ACC112 (cell line): ENCODE measurements at regions not wholly inside any gene's neighbourhood (a gene's known extent, or its start where the extent isn't known, plus 50 kb on each side); places are given as distances from the start of the nearest gene placed in this dataset.

ENCODE experiments used
- H2AFZ ChIP-seq: fragments of 200-600 bp; sonication (generic); one replicate; pipeline ENCODE4 v1.6.0; 2017; ENCODE audit warnings: antibody characterized with exemption, low read length; ENCODE audit not compliant: unreplicated experiment
- H3K27ac ChIP-seq: fragments of 200-600 bp; sonication (generic); 2 replicates; pipeline ENCODE4 v1.5.1; 2014; ENCODE audit warnings: low read depth, mild to moderate bottlenecking, antibody characterized with exemption, low read length, moderate library complexity
- H3K27me3 ChIP-seq: fragments of 200-600 bp; sonication (generic); 2 replicates; pipeline ENCODE4 v1.6.1; 2014; ENCODE audit warnings: mild to moderate bottlenecking, antibody characterized with exemption, low read length, moderate library complexity, mixed read lengths; ENCODE audit not compliant: insufficient read depth
- H3K36me3 ChIP-seq: fragments of 200-600 bp; sonication (generic); 2 replicates; pipeline ENCODE4 v1.6.1; 2016; ENCODE audit warnings: mild to moderate bottlenecking, antibody characterized with exemption, low read length, moderate library complexity, mixed read lengths; ENCODE audit not compliant: insufficient read depth
- H3K4me1 ChIP-seq: fragments of 200-600 bp; sonication (generic); one replicate; pipeline ENCODE4 v1.6.1; 2016; ENCODE audit warnings: low read length, mixed read lengths; ENCODE audit not compliant: insufficient read depth, unreplicated experiment, control insufficient read depth
- H3K4me3 ChIP-seq: fragments of 200-600 bp; sonication (generic); 2 replicates; pipeline ENCODE4 v1.5.1; 2014; ENCODE audit warnings: mild to moderate bottlenecking, low read depth, low read length
- H3K79me2 ChIP-seq: fragments of 200-600 bp; sonication (generic); one replicate; pipeline ENCODE4 v1.6.0; 2016; ENCODE audit warnings: low read length; ENCODE audit not compliant: control insufficient read depth, unreplicated experiment, insufficient read depth

- Histone ChIP-seq H3K79me2 (no peaks in the 10 kb centered on the region), H3K36me3 (no peaks in the 10 kb centered on the region), H3K27me3 (no peaks in the 10 kb centered on the region), H3K4me3 (no peak overlapping the region), H2AFZ (no peak overlapping the region), H3K4me1 (no peaks in the 10 kb centered on the region), H3K27ac (no peak overlapping the region)
These were observed 220.7 kb downstream of the KCNJ2 start for GRCh38 chr17:70390049-70390448.

- no peaks in the 10 kb centered on the region for H3K27me3 ChIP-seq
- no peaks in the 10 kb centered on the region for H3K36me3 ChIP-seq
- H3K79me2 ChIP-seq: no peaks in the 10 kb centered on the region
- no peak overlapping the region for H2AFZ ChIP-seq
- H3K4me1 ChIP-seq: no peaks in the 10 kb centered on the region
- H3K27ac ChIP-seq: no peak overlapping the region
- H3K4me3 ChIP-seq: no peak overlapping the region
These were observed 225.3 kb downstream of the KCNJ2 start for GRCh38 chr17:70394473-70395232.

GRCh38 chr17:70405492-70406220 lies 236.3 kb downstream of the KCNJ2 start:
- Histone ChIP-seq H3K4me1 (peaks cover 33% of the 10 kb centered on the region), H3K79me2 (no peaks in the 10 kb centered on the region), H3K27me3 (no peaks in the 10 kb centered on the region), H3K4me3 (peak overlapping the region; percentile 8; the same call in 1 of the 2 replicates), H2AFZ (no peak overlapping the region), H3K36me3 (no peaks in the 10 kb centered on the region), H3K27ac (peak overlapping the region; percentile 71)

DNA sequence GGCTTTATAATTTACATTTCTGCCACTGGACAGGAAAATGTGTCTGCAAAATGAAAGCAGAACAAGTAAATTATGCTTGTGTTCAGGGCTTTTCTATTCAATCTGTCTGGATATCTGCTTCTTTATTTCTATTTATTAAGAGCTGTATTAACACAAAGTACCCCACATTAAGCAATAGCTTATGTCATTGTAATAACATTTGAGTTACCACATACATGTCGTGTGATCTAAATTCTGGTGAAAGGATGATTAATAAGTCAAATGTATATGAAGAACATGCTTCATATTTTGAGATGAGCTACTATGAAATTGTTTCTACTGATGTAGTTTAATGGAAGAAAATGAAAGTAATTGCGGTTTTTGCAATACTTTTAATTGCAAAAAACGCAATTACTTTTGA lies 238.2 kb downstream of the KCNJ2 start:
- H3K79me2 ChIP-seq: no peaks in the 10 kb centered on the region
- H3K4me1 ChIP-seq: peaks cover 33% of the 10 kb centered on the region
- H2AFZ ChIP-seq: no peak overlapping the region
- no peak overlapping the region for H3K4me3 ChIP-seq
- H3K27me3 ChIP-seq: no peaks in the 10 kb centered on the region
- no peaks in the 10 kb centered on the region for H3K36me3 ChIP-seq
- no peak overlapping the region for H3K27ac ChIP-seq

- Histone ChIP-seq H3K79me2 (no peaks in the 10 kb centered on the region), H3K27ac (no peak overlapping the region), H3K4me3 (no peak overlapping the region), H3K36me3 (no peaks in the 10 kb centered on the region), H2AFZ (no peak overlapping the region), H3K27me3 (no peaks in the 10 kb centered on the region), H3K4me1 (peaks cover 33% of the 10 kb centered on the region)
These were observed 239.4 kb downstream of the KCNJ2 start for GRCh38 chr17:70408768-70409167.

DNA sequence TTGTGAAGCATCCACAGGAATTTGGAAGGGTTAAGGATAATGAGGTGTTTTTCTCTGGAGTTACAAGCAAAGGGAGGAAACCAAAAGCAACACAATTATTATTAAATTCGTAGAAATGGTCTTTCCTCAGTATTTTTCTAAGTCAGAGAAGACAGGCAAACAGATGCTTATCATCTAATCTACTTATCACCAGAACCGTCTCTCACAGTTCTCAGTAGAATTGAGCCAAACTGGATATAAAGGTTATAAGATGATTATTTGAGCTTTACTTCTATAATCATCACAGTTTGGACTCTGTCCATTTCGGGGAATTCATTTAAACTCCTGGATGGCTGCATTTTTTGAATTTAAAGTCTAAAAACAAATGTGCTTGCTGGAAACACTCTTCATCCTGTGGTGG lies 245.0 kb downstream of the KCNJ2 start:
- no peaks in the 10 kb centered on the region for H3K27me3 ChIP-seq
- no peak overlapping the region for H3K4me3 ChIP-seq
- no peaks in the 10 kb centered on the region for H3K79me2 ChIP-seq
- H3K36me3 ChIP-seq: no peaks in the 10 kb centered on the region
- H2AFZ ChIP-seq: no peak overlapping the region
- no peaks in the 10 kb centered on the region for H3K4me1 ChIP-seq
- H3K27ac ChIP-seq: no peak overlapping the region

- Histone ChIP-seq H3K27me3 (no peaks in the 10 kb centered on the region), H2AFZ (no peak overlapping the region), H3K27ac (no peak overlapping the region), H3K4me3 (no peak overlapping the region), H3K4me1 (peaks cover 6% of the 10 kb centered on the region), H3K79me2 (no peaks in the 10 kb centered on the region), H3K36me3 (no peaks in the 10 kb centered on the region)
These were observed 251.6 kb downstream of the KCNJ2 start for GRCh38 chr17:70420861-70421445.

DNA sequence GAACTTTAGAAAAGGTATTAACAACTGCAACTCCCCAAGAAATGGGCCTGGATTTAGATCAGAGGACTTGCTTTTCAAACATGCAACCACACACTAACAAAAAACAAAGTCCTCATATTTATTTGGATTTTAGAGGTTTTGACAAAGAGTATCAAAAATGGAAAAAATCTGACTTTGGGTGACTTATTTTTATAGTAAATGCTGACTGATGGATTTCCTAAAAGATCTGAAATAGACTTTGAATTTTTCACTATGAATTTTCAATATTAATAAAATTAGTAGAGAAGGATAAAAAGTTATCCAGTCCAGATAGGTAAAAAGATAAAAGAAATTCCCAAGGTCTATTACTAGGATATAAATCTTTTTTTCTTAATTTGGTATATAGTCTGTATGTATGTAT lies 253.5 kb downstream of the KCNJ2 start:
- no peak overlapping the region for H3K27ac ChIP-seq
- no peaks in the 10 kb centered on the region for H3K36me3 ChIP-seq
- no peaks in the 10 kb centered on the region for H3K79me2 ChIP-seq
- no peaks in the 10 kb centered on the region for H3K27me3 ChIP-seq
- H3K4me3 ChIP-seq: no peak overlapping the region
- H2AFZ ChIP-seq: no peak overlapping the region
- peaks cover 6% of the 10 kb centered on the region for H3K4me1 ChIP-seq

DNA sequence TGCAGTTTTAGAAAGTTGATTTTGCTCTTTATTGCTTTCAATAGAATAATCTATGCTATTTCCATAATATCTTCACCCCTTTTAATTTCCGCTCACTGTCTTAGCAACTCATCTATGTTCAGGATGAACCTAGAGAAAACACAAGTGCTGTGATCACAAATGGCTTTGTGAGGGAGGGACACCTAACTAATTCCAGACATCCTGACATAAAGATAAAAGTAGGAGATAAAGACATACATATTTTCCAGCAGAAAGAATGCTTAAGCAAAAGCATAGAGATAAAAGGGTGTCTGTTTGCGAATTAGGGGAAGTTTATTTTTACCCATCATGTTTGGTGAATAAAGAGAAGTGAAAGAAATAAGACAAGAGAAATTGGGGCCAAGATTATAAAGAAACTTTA lies 254.2 kb downstream of the KCNJ2 start:
- H2AFZ ChIP-seq: no peak overlapping the region
- no peak overlapping the region for H3K27ac ChIP-seq
- H3K4me1 ChIP-seq: peaks cover 6% of the 10 kb centered on the region
- no peaks in the 10 kb centered on the region for H3K27me3 ChIP-seq
- no peaks in the 10 kb centered on the region for H3K36me3 ChIP-seq
- no peak overlapping the region for H3K4me3 ChIP-seq
- H3K79me2 ChIP-seq: no peaks in the 10 kb centered on the region

- Histone ChIP-seq H3K4me1 (no peaks in the 10 kb centered on the region), H3K36me3 (no peaks in the 10 kb centered on the region), H3K27ac (no peak overlapping the region), H2AFZ (no peak overlapping the region), H3K4me3 (no peak overlapping the region), H3K79me2 (no peaks in the 10 kb centered on the region), H3K27me3 (no peaks in the 10 kb centered on the region)
These were observed 257.4 kb downstream of the KCNJ2 start for GRCh38 chr17:70426752-70427151.
